T-helper 9 cell (primary cell): ENCODE measurements at regions not wholly inside any gene's neighbourhood (a gene's known extent, or its start where the extent isn't known, plus 50 kb on each side); places are given as distances from the start of the nearest gene placed in this dataset.

Source experiments
- DNase-seq: peaks from one replicate; pipeline ENCODE4 v3.0.0-alpha.2; 2020

GRCh38 chr17:6941989-6942388 is 53.9 kb upstream of the ALOX12 start:
- no peak for DNase-seq

DNA sequence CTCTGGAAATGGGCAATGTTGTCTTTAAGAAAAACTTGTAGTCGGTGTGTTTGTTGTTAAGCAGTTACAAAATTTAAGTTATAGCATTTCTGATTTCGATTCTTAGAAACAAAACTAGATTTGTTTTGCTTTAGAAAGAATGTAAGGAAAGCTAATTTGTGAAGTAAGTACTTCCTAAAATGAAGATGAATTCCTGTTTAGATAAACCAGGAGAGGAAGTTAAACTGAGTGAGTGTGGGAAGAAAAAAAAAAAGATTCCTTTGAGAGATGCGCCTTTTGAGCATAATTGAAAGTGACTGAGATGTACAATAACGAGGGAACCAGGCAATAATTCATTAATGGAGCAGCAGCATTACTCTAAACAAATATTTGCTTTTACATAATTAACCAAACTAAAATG is 52.4 kb upstream of the ALOX12 start:
- no peak for DNase-seq
